ES-I3 (cell line): ENCODE measurements at regions not wholly inside any gene's neighbourhood (a gene's known extent, or its start where the extent isn't known, plus 50 kb on each side); places are given as distances from the start of the nearest gene placed in this dataset.
"Not testable (repeated sequence)": the region's sequence is repeated elsewhere in the genome, so short reads cannot be mapped to it uniquely, and the experiment has no call there.

Experiments used
- H3K36me3 ChIP-seq: 2 replicates; pipeline ENCODE4 v1.6.1; 2013; ENCODE audit warnings: mild to moderate bottlenecking, low read length, control low read depth, moderate library complexity; ENCODE audit not compliant: insufficient read depth
- H3K4me1 ChIP-seq: 2 replicates; pipeline ENCODE4 v1.6.1; 2013; ENCODE audit warnings: mild to moderate bottlenecking, control low read depth, low read length; ENCODE audit not compliant: insufficient read depth
- H3K9ac ChIP-seq: 2 replicates; pipeline ENCODE4 v1.6.1; 2013; ENCODE audit warnings: low read depth, mild to moderate bottlenecking, low read length, moderate library complexity
- H3K9me3 ChIP-seq: 2 replicates; pipeline ENCODE4 v1.6.1; 2013; ENCODE audit warnings: mild to moderate bottlenecking, low read length, moderate library complexity; ENCODE audit not compliant: control insufficient read depth, insufficient read depth

DNA sequence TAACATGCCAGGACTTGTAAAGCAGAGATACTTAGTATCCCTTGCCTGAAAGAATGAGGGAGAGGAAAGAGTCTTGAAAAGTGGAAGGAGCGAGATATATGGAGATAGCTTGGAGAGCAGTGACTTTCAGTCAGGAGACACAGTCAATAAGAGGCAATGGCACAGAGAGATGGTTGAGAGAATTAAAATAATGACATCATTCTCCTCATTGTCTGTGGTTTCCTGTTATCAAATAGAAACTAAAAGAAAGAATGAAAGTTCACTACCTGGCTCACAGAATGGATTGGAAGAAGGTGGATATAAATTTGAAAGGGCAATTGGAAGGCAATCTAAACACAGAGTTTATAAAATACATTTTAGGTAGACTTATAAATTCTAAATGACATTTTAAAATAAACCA is 760.2 kb upstream of the AADAT start:
- Histone ChIP-seq H3K4me1 (no peaks in the 10 kb centered on the region), H3K9me3 (no peaks in the 10 kb centered on the region), H3K9ac (no peak overlapping the region), H3K36me3 (no peaks in the 10 kb centered on the region)

DNA sequence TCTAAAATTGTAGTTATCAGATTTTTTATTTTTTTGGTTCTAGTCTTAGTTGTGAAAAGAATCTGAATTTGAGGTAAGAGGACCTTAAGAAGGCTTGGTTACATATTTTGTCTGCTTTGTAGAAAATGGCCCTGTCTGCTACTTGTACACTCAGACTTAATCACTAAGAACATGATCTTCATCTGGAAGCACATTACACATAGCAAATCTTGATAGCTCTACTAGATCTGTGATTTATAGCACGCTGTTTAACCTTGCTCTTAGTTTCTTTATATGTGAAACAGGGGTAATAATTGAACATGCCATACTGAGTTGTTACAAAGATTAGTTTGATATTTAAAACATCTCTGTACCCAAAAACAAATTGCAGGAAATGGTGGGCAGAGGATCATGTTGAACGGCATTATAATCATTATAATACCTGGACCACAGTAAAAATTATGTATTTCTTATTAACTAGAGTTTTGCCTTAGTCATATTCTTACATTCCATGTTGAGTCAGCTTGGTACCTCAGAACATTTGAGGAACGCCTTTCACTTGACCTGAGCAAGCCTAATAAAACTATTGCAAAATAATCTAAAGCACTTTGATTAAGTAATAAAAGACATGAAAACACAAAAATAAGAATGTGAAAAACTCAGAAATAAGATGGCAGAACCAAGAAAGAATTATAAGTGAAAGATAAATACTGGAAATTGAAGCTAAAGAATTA is 738.0 kb upstream of the AADAT start:
- Histone ChIP-seq H3K36me3 (no peaks in the 10 kb centered on the region), H3K9me3 (no peaks in the 10 kb centered on the region), H3K4me1 (no peaks in the 10 kb centered on the region), H3K9ac (no peak overlapping the region)

DNA sequence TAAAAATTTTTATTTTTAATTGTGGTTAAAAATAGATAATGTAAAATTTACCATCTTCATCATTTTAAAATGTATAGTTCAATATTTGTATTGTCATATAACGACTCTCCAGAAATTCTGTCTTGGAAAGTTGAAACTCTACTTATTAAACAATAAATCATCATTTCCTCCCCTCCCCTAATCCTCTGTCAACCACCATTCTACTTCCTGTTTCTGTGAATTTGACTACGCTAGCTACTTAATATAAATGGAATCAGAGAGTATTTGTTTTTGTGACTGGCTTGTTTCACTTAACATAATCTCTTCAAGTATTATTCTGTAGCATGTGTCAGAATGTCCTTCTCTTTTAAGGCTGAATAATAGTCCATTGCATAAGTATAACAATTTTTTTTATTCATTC is 729.0 kb upstream of the AADAT start:
- Histone ChIP-seq H3K36me3 (no peaks in the 10 kb centered on the region), H3K4me1 (no peaks in the 10 kb centered on the region), H3K9me3 (peaks cover 8% of the 10 kb centered on the region), H3K9ac (no peak overlapping the region)

GRCh38 chr4:170805352-170805751 is 715.6 kb upstream of the AADAT start:
- Histone ChIP-seq H3K9ac (no peak overlapping the region), H3K9me3 (no peaks in the 10 kb centered on the region), H3K4me1 (no peaks in the 10 kb centered on the region), H3K36me3 (no peaks in the 10 kb centered on the region)

GRCh38 chr4:170804930-170805329 is 715.2 kb upstream of the AADAT start:
- no peak overlapping the region for H3K9ac ChIP-seq
- H3K36me3 ChIP-seq, result no peaks in the 10 kb centered on the region
- no peaks in the 10 kb centered on the region for H3K9me3 ChIP-seq
- H3K4me1 ChIP-seq, result no peaks in the 10 kb centered on the region

GRCh38 chr4:170803492-170803891 is 713.7 kb upstream of the AADAT start:
- Histone ChIP-seq H3K9me3 (no peaks in the 10 kb centered on the region), H3K36me3 (no peaks in the 10 kb centered on the region), H3K4me1 (no peaks in the 10 kb centered on the region), H3K9ac (no peak overlapping the region)

- no peaks in the 10 kb centered on the region for H3K4me1 ChIP-seq
- H3K9ac ChIP-seq, result no peak overlapping the region
- no peaks in the 10 kb centered on the region for H3K9me3 ChIP-seq
- no peaks in the 10 kb centered on the region for H3K36me3 ChIP-seq
Observed at GRCh38 chr4:170801771-170802170, 712.0 kb upstream of the AADAT start.

- Histone ChIP-seq H3K9me3 (no peaks in the 10 kb centered on the region; the same call in 1 of the 2 replicates), H3K9ac (no peak overlapping the region), H3K4me1 (no peaks in the 10 kb centered on the region), H3K36me3 (no peaks in the 10 kb centered on the region)
Observed at GRCh38 chr4:170794525-170794924, 704.8 kb upstream of the AADAT start.

- not testable (repeated sequence) for H3K4me1 ChIP-seq, H3K9me3 ChIP-seq, H3K36me3 ChIP-seq
- H3K9ac ChIP-seq, result peak overlapping the region; percentile 40
Observed at GRCh38 chr4:170788540-170789051, 698.8 kb upstream of the AADAT start.

- H3K9me3 ChIP-seq, result no peaks in the 10 kb centered on the region
- H3K4me1 ChIP-seq, result no peaks in the 10 kb centered on the region
- no peak overlapping the region for H3K9ac ChIP-seq
- H3K36me3 ChIP-seq, result no peaks in the 10 kb centered on the region
Observed at GRCh38 chr4:170777663-170778062, 687.9 kb upstream of the AADAT start.

GRCh38 chr4:170776983-170777382 is 687.2 kb upstream of the AADAT start:
- no peaks in the 10 kb centered on the region for H3K9me3 ChIP-seq
- H3K9ac ChIP-seq, result no peak overlapping the region
- H3K36me3 ChIP-seq, result no peaks in the 10 kb centered on the region
- no peaks in the 10 kb centered on the region for H3K4me1 ChIP-seq

GRCh38 chr4:170775851-170776250 is 686.1 kb upstream of the AADAT start:
- H3K9me3 ChIP-seq, result no peaks in the 10 kb centered on the region
- H3K9ac ChIP-seq, result no peak overlapping the region
- no peaks in the 10 kb centered on the region for H3K4me1 ChIP-seq
- no peaks in the 10 kb centered on the region for H3K36me3 ChIP-seq

DNA sequence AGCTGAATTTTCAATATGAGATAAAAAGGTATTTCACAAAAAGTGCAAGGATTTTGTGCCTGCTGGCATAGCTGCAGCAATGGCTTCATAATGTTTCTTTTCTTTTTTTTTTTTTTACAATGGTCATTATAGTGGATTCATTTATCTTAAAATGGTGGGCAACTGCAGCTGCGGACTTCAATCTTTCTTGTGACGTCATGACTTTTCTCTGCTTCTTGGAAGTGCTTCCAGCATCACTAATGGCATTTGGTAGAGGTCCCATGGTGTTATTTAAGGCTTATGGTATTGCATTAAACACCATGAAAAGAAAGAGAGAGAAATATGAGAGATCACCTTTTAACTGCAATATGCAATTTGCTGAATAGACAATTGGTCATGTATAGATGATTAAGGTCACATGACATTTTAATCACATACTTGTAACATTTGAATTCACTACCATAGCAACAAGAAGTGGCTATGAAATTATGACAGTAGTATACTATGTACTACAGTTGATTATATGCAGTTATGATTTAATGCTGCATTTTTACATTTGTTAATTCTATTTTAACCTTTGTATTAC is 684.0 kb upstream of the AADAT start:
- Histone ChIP-seq H3K9ac (no peak overlapping the region), H3K36me3 (no peaks in the 10 kb centered on the region), H3K4me1 (no peaks in the 10 kb centered on the region), H3K9me3 (no peaks in the 10 kb centered on the region)

DNA sequence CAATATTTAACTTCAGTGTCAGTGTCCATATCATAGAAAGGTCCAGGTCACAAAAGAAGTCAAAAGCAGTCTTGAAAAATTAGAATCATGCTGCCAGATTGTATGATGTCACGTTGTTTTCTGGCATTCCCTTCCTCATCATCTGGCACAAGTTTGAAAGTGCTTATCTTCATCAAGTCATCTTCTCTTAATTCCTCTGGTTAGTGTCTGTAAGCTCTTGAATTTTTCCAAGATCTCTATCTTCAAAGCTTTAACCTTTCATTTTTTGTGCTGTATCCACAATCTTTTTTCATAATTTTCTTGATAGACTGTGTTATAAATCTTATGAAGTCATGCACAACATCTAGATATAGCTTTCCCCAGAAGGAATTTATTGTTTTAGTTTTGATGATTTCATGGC is 682.7 kb upstream of the AADAT start:
- no peak overlapping the region for H3K9ac ChIP-seq
- no peaks in the 10 kb centered on the region for H3K36me3 ChIP-seq
- H3K9me3 ChIP-seq, result no peaks in the 10 kb centered on the region
- no peaks in the 10 kb centered on the region for H3K4me1 ChIP-seq

- Histone ChIP-seq H3K4me1 (no peaks in the 10 kb centered on the region), H3K36me3 (no peaks in the 10 kb centered on the region), H3K9ac (no peak overlapping the region), H3K9me3 (no peaks in the 10 kb centered on the region)
Observed at GRCh38 chr4:170770664-170771063, 680.9 kb upstream of the AADAT start.
